BJ (cell line): ENCODE measurements at regions not wholly inside any gene's neighbourhood (a gene's known extent, or its start where the extent isn't known, plus 50 kb on each side); places are given as distances from the start of the nearest gene placed in this dataset.

Experiments
- CTCF ChIA-PET: fragments of 350-600 bp; formaldehyde crosslinking; extraction: SDS; loops from one replicate; lab custom pipeline; 2021; ENCODE audit warnings: antibody characterized with exemption, inconsistent platforms; lab: Yijun Ruan, JAX
- POLR2A ChIA-PET: fragments of 300-600 bp; sonication (Branson Sonifier 250); formaldehyde crosslinking; extraction: SDS; loops from one replicate; lab custom pipeline; 2021; ENCODE audit warnings: antibody characterized with exemption; lab: Charles Lee
- DNase-seq: peaks from one replicate; pipeline ENCODE4 v3.0.0-alpha.2; 2011; ENCODE audit warnings: low read depth
- H3K27me3 ChIP-seq: 2 replicates; pipeline ENCODE4 v1.6.0; 2011; ENCODE audit warnings: low read length; ENCODE audit not compliant: control insufficient read depth, insufficient read depth
- H3K36me3 ChIP-seq: 2 replicates; pipeline ENCODE4 v1.5.1; 2011; ENCODE audit warnings: low read length; ENCODE audit not compliant: control insufficient read depth, insufficient read depth
- H3K4me3 ChIP-seq: 2 replicates; pipeline ENCODE4 v1.5.1; 2011; ENCODE audit warnings: low read depth, mild to moderate bottlenecking, control low read depth, low read length
- CTCF ChIP-seq: IDR thresholded peaks from 2 replicates; pipeline ENCODE4 v1.5.1; 2011; ENCODE audit warnings: low read depth, mild to moderate bottlenecking, control low read depth, inconsistent platforms, low read length, moderate library complexity; ENCODE audit not compliant: insufficient read depth

- Histone ChIP-seq H3K36me3 (no peaks in the 10 kb centered on the region), H3K27me3 (no peaks in the 10 kb centered on the region), H3K4me3 (no peak overlapping the region)
- TF ChIP-seq CTCF: no peak
- no peak for DNase-seq
- POLR2A ChIA-PET: no interaction called here
- CTCF ChIA-PET: no interaction called here
Observed at GRCh38 chr17:71664861-71665260, 456.0 kb upstream of the SOX9 start.

GRCh38 chr17:71666047-71666446 is 454.8 kb upstream of the SOX9 start:
- Histone ChIP-seq H3K27me3 (no peaks in the 10 kb centered on the region), H3K36me3 (no peaks in the 10 kb centered on the region), H3K4me3 (no peak overlapping the region)
- TF ChIP-seq CTCF: no peak
- ChIA-PET POLR2A (no interaction called here), CTCF (interaction anchor here (1.0 to 1.3 kb wide), 2 partner anchors 9 to 20 kb away, joined by 3 to 5 read pairs; no protein-coding TSS in a partner anchor)
- no peak for DNase-seq

GRCh38 chr17:71667661-71668060 is 453.2 kb upstream of the SOX9 start:
- no peak for DNase-seq
- CTCF ChIA-PET: no interaction called here
- Histone ChIP-seq H3K36me3 (no peaks in the 10 kb centered on the region), H3K4me3 (no peak overlapping the region), H3K27me3 (no peaks in the 10 kb centered on the region)
- POLR2A ChIA-PET: no interaction called here
- TF ChIP-seq CTCF: no peak

- no peak for TF ChIP-seq CTCF
- Histone ChIP-seq H3K27me3 (no peaks in the 10 kb centered on the region), H3K36me3 (no peaks in the 10 kb centered on the region), H3K4me3 (no peak overlapping the region)
- no peak for DNase-seq
- CTCF ChIA-PET: no interaction called here
- POLR2A ChIA-PET: no interaction called here
Observed at GRCh38 chr17:71668807-71669206, 452.0 kb upstream of the SOX9 start.

- no peaks in the 10 kb centered on the region for H3K36me3 ChIP-seq
- H3K4me3 ChIP-seq: no peak overlapping the region
- no peaks in the 10 kb centered on the region; the same call in 1 of the 2 replicates for H3K27me3 ChIP-seq
- no peak for DNase-seq
- ChIA-PET POLR2A (no interaction called here), CTCF (interaction anchor here (0.6 to 0.7 kb wide), 2 partner anchors 26 to 1290 kb away, joined by 3 read pairs; no protein-coding TSS in a partner anchor)
- no peak for TF ChIP-seq CTCF
Observed at GRCh38 chr17:71677439-71677838, 443.4 kb upstream of the SOX9 start.
